Stimulated activated CD4-positive, alpha-beta T cell treated with anti-CD3 and anti-CD28 coated beads, TNF-alpha, amount 100 ng/mL, for 24 hours (primary cell): ENCODE measurements at regions not wholly inside any gene's neighbourhood (a gene's known extent, or its start where the extent isn't known, plus 50 kb on each side); places are given as distances from the start of the nearest gene placed in this dataset.

Source experiments
- DNase-seq, 3 experiments: peaks; one replicate each; pipeline ENCODE4 v3.0.0-alpha.2; 2020; ENCODE audit warnings: low read depth in 3 of 3

DNA sequence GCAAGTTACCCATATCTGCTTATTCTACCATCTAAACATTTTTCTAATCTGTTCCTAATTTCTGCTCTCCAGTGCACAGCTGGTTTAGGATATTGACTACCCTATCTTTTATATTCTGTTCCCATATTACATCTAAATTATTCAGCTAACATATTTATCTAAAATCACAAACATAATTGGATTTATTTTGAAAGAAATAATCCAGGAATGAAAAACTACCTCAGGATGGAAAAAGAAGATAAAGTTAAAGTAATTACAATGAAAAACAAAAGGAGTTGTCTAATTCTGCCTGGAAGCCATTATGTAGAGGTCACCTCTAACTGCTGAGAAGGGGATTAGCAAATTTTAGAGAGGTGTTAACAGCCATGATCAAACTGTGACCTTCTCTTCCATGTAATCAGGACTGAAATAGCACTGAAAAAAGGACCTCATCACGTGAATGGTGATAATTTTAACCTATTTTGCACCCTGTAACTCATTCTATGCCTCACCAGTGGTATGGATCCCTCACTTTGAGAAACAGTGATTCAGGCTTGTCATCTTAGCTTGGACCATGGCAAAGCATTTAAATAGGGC lies 653.3 kb downstream of the CDH11 start:
- no peak for DNase-seq

DNA sequence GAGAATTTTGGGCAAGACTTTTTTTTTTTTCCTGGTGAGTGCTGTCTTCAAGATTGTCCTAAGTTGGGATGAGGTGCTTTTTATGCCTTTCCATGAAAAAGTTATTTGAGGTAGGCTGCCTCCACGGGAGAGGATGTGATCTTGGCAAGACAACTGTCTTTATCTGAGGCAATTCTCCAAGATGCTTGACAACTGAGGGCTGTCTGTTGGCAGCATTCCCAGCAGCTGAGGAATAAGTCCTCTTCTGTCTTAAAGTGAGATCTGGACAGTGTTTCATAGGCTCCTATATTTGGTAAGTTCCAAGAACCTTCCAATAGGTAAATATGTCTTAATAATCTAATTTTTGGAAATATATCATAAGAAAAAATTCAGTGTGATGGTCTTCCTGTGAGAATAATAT lies 662.0 kb downstream of the CDH11 start:
- no peak for DNase-seq

DNA sequence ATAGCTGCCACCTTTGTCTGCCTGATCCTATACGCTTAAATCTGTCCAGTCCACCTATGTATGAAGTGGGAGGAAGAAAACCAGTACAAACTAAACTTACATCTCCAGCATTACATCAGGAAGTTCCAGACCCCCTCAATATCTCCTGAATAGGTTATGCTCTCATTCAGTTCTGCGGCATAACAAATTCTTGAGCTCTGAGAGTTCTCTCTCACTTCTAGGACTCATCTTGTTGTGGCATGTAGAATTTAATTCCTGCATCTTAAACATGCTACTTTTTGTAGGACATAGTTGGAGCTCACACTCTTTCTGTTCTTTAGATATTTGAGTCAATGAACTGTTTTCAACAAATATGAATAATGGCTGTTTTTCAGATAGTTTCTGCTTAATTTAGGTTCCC lies 662.5 kb downstream of the CDH11 start:
- no peak for DNase-seq

DNA sequence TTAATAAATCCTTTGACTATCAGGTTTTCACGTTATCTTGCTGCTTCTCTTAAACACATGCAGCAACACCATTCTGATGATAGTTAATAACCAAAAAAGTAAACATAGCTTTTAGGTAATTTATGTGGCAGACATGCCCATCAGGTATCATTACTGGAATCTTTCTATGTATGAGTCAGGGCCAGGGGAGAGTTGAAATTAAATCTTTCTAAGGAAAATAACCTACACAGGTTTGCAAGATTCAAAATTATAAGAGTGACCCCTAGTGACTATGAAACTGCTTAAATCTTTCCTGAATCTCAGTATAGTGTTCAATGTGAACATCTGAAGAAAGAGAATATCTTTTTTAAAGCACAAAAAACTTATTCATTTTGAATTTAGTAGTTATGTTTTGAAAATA lies 666.6 kb downstream of the CDH11 start:
- DNase-seq, result no peak

DNA sequence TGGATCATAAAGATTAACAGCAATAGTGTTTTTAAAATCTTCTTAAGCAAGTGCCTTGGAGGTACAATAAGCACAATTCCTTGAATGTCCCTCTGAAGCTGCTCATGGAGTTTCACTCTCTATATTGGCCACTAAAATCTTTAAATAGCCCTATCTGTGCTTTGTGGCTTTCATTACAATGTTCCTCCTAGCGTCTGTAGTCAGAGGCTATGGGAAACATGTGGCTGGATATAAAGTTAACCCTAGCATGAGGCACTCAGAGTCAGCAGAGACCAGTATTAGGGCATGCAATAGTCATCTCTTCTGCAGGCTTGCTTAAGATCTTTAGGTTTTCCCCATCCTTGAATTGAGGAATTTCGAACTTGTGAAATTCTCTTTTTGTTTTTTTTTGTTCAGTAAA lies 668.2 kb downstream of the CDH11 start:
- DNase-seq, result no peak

DNA sequence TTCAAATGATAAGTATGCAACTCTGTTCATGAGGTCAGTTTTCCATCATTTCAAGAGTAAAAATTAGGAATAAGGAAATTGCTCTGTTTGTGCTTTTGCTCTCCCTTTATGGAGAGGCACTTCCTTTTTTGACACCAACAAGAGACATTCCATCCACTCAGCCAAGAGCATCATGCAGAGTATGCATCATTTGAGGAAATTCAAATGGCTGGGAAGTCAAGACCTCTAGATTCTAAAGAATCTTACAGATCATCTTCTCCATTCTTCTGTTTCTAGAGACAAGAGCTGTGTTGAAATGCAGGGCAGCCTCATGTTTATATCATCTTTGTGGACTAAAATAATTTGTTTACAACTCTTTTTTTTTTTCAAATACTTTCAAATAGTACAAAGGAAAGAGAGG lies 669.4 kb downstream of the CDH11 start:
- DNase-seq, result no peak

DNA sequence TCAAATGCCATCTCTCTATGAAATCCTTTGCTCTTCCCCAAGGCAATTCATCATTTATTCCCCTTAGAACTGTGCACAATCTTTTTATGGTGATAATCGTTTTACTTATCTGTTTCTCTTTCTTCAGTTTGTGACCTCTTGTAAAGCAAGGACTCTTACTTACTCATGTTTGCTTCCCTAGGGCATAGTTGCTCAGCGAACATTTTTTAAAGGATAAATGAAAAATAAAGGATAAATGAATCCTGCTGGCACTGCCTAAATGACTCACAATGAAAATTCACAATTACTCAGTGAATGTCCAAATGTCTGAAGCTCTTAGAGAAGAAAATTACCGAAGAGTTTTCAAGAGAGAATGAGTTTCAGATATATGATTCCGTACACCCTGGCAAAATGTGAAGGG lies 671.7 kb downstream of the CDH11 start:
- DNase-seq, result no peak

DNA sequence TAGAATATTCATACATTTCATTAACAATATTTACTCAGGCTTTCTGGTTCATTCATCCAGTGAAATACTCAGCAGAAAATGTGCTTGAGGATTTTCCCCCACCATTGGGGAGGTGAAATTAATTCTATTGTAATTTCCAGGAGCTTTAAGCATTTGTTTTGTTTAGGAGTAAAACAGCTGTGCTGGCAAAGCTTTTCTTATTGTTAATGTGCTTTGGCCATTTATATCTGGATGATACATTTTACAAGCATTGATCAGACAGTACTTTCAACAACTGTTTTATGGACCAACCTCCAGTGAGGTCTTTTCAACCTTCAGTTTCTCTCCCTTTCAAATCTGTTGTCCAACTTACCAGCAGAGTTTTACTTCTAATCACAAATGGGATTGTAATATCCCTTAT lies 672.4 kb downstream of the CDH11 start:
- no peak for DNase-seq

DNA sequence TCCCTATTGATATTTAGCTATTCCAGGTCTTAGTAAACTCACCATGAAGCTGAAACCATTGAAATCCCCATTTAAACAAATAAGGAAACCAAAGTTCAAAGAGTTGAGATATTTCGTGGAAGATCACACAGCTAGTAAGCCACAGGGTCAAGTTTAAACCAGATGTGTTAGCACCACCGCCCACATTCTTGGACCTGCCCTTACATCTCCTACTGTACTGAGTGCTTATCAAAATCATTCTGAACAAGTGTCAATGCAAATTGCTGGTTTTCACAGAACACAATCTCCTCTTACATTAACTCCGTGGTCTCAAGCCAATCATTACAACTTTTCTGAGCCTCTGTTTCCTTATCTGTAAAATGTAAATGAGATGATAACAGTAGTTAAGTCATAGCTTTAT lies 676.2 kb downstream of the CDH11 start:
- no peak for DNase-seq

DNA sequence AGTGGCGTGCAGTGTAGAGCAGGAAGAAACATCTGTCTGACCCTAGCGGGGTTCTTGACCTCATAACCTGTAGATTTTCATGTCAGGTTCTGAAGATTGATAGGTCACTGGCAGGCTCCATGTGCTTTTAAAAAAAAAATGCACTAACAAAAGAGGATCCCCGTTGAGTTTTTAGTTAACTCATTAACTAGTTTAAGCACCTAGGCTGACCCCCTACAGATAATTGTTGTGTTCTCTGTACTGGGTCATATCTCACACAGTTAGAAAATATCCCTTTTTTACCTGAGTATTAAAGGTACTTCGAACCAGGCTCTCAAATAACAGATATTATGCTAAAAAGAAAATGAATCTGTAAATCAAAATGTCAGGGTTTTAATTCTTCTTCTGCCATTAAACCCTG lies 676.6 kb downstream of the CDH11 start:
- no peak for DNase-seq

DNA sequence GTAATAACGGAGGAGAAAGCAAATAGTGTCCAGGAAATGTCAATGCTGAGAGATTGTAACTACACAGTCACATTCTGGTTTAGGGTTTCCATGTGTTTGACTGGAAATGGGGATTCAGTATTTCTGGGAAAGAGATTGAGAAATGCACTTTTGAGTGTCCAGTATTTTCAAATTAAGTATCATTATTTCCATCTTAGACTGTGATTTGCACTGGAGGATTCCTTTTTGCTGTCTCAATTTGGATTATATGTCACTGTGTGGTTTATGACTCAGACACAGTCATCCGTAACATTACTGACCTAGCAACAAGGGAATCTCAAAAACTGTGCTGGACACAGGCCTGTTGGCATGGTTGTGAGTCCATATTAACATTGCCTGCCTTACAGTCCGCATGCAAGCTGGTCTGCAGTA lies 681.4 kb downstream of the CDH11 start:
- DNase-seq, result no peak

DNA sequence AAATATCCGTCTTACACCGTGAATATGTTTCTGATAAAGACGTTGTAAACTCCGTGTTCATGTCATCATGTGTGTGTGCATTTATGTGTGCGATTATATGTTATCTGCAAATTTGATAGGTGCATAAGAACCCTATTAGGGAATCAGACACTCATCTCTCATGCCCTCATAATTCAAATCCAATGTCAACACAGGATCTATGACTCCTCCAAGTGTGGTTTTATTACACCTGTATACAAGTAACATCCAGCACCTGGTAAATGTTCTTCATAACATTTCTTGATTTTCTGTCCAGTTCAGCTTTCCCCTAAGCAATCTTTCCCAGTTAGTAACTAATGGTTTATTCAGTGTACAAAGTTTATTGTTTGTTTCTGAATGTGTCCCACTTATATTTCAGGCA lies 681.9 kb downstream of the CDH11 start:
- DNase-seq, result no peak

DNA sequence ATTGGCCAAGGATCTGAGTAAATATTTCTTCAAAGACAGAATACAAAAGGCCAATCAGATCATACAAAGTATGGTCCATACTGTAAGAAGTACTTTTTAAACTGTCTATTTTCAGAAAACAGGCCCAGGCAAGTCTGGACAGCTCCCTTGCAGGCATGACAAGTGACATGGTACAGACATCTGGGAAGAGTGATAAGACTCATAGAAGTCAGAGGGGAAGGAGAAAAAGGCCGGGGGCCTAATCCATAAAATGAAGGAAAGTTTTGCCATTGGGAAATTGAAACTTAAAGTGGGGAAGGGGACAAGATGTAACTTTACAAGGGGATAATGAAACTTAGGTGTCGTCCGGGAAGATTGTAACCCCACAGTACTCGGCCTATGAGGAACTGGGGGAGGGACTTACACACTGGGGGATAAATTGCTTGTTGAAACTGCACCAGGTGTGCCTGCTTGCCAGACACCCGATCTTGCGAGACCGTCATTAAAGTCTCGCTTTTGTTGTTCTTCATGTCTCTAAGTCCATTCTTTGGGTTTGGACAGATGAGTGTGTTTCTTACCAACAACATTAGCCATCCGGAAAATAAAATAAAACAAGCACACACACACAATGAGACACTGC lies 684.0 kb downstream of the CDH11 start:
- DNase-seq, result no peak

DNA sequence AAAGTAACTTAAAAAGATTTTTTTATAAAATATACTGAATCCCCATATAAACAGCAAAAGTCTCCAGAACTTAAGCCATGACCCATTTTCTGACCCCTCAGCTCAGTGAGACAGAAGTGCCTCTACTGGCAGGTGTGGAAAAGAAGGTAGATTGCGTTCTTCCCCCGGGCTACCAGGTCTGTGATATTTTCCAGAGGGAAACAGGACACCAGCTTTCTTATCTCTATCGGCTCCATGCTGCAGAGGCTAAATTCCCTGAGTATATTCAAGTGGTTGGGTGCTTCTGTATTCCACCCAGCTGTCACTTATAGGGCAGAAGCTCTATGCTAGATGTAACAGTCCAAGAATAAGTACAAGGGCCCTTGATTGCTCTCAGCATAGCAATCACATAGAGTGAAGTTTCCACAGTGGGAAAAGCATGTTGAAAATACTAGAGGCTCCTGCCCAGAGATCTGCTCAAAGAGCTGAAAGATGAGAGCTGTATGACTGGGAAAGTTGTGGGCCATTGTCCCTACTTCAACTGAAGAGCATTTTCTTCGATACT lies 687.3 kb downstream of the CDH11 start:
- DNase-seq, result no peak

DNA sequence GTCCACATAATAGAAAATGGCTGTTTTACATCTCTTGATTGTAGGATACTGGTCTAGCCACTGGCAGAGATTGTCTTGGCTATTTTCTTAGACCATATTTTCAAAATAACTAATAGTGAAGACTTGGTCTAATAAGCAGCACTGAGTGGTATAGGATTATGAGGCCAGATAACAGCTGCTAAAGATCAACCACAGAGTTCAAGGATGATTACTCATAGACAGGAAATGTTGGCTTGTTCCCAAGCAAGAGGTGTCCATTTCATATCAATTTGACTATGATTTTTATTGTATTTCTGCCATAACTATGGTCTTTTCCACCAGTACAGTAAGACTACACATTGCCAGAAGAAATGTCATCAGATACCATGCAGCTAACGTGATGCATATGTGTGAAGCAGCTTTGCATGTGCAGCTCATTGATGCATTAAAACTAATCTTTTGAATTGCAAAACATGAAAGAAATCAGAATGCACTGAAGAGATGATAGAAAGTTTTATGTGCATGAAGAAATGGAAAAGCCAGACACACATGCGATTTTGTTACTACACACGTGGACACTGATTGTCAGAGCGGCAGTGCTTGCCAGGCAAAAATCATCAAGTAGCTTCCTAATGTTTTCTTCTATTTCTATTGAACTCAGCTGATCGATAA lies 693.3 kb downstream of the CDH11 start:
- DNase-seq, result no peak

DNA sequence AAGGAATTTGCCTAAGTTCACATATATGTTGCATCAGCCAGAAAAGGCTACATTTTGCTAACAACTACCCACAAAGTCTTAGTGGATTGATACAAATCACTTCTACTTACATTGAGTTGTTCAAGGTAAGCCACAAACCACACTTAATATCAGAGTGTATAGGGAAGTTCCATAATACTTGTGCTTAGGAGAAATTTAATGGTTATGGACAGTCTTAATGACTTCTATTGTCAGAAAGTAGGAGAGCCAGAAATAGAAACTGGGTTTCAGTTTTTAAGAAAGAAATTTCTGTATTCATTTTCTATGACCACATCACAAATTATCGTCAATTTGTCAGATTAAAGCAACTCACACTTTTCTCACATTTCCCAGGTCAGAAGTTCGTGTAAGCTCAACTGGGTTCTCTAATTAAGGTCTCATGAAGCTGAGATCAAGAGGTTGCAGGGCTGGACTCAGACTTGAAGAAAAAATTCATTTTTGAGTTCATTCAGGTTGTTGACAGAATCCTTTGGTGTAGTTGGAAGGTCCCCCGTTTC lies 695.7 kb downstream of the CDH11 start:
- DNase-seq, result no peak

DNA sequence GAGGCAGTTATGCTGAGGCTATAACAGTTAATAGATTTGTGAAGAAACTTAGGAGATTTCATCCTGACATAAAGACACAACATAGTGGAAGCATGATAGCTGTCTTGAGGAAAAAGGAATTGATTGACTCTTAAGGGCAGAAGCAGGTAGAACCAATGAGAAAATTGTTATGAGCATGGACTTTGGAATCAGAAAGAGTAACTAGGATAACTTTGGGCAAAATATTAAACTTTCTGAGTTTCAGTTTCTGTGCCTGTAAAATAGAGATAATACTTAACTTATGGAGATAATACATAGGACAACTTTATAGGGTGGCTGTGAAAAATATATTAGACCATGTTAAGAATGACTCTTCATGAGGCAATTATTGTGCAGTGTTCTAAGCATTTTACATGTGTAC lies 696.5 kb downstream of the CDH11 start:
- DNase-seq, result no peak

DNA sequence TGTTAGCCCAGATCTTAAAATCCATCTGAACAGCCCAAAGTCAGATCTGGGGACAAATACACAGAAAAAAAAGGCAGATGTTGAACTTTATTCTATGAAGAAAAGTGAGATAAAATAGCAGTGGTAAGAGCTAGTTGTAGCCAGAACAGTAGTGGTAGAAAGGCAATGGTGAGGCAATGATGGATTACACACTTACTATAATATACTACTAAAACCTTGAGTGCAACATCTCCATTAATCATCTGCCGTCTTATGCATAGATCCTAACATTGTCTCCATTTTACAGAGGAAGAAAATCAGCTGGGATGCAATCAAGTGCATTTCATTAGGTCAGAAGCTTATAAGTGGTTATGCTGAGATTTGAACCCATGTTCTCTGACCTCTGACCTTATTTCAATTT lies 699.6 kb downstream of the CDH11 start:
- DNase-seq, result no peak

DNA sequence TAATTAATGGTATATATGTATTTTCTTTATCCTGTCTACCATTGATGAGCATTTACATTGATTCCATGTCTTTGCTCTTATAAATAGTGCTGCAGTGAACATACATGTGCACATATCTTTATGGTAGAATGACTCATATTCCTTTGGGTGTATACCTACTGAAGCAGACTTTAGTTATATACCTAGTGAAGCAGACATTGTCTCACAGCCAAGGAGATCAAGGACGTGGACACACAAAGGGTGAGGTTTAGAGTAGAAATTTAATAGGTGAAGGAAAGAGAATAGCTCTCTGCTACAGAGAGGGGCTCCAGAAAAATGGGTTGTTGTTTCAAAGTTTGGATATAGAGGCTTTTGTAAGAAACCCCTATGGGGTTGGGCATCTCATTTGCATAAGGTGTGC lies 700.3 kb downstream of the CDH11 start:
- DNase-seq, result no peak

DNA sequence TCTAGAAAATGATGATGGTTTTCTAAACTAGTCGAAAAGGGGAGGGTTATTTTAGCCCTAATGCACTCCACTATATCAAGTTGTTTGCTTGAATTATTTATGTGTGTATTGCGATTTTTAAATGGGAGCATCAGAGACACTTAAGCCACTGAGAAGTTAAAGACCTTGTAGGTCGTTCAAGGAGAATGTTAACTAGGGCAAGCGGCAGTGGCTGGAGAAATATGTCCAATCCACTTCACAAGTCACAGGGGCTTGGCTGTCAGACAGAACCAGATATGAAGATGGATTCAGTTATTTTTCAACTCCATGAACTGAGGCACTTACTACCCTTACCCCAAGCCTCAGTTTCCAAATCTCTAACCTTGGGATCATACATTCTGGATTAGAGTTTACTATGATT lies 702.0 kb downstream of the CDH11 start:
- DNase-seq, result no peak

DNA sequence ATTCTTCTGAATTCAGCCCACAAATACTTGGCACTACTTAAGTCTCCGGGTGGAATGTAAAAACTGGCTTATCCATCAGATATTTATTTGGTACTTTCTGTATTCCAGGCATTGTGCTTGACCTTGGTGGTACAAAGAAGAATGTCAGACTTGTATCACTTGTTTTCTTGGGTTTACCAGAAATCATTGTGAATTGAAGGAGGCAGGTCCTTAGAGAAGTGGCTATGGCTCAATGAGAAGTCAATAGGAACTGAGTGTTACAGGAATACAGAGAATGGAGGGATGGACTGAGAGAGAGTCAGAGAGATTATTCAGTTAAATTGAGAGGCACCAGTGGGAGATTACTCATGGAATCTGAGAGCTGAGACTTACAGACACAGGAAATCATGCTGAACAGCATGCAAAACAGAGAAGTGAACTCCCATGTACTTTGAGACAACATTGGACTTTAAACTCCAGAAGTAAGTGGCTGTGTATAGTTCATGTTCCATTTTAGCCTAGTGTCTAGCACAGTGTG lies 704.1 kb downstream of the CDH11 start:
- no peak for DNase-seq

DNA sequence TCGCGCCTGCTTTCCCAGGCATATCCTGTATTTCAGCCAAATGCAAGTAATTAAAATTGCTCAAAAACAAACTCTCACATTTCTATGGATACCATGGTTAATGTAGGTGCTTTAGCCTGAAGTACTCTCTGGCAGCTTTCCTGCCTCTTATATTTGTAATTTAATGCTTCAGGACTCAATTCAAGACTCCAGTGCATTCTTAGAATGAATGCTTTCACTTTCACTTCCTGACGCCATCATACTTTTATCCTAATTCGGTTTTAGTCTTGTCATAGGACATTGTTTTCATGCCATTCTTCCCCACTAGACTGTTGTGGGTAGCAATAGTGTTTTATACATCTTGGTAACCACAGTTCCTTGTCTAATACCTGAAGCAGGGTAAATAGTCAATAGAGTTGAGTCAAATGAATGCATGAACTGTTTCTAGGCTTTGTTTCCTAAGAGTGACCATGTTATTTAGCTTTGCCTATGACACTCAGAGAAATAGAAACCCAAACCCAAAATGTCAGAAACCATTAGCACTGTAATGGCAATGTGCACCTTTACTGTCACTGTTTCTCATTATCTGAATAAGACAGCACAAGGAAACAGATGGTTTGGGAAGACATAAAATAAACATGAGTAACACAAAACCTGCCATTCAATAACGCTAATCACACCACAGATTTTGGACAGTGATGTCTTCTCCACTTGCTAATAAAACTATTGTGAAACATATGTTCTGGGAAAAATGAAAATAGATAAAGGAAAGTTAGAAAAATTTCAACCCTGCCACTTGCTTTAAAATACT lies 705.5 kb downstream of the CDH11 start:
- no peak for DNase-seq
